SK-N-SH treated with all-trans-retinoic acid at 6 μM for 48 hours (cell line): ENCODE measurements at regions not wholly inside any gene's neighbourhood (a gene's known extent, or its start where the extent isn't known, plus 50 kb on each side); places are given as distances from the start of the nearest gene placed in this dataset.

Source experiments
- ATAC-seq: fragments of 200-7000 bp; cut with Tn5 transposase; 3 replicates; pipeline ENCODE4 v1.9.1; 2020; ENCODE audit warnings: mild to moderate bottlenecking, moderate library complexity
- ARNTL ChIP-seq: fragments of 450-650 bp; formaldehyde crosslinking; IDR thresholded peaks from 2 replicates; pipeline ENCODE4 v1.5.0; 2020; ENCODE audit warnings: low read depth, mild to moderate bottlenecking, moderate library complexity, borderline replicate concordance
- BACH2 ChIP-seq: fragments of 250-450 bp; sonication (Bioruptor Pico); IDR thresholded peaks from 2 replicates; pipeline ENCODE4 v1.9.0; 2021; ENCODE audit warnings: mild to moderate bottlenecking, borderline replicate concordance
- CREB5 ChIP-seq: fragments of 250-450 bp; sonication (Bioruptor Pico); IDR thresholded peaks from 2 replicates; pipeline ENCODE4 v1.5.1; 2020; ENCODE audit warnings: low read depth, mild to moderate bottlenecking, moderate library complexity
- CSDC2 ChIP-seq: fragments of 250-450 bp; sonication (Bioruptor Pico); IDR thresholded peaks from 2 replicates; pipeline ENCODE4 v1.5.0; 2020; ENCODE audit warnings: mild to moderate bottlenecking, moderate library complexity
- CSRNP3 ChIP-seq: fragments of 250-450 bp; sonication (Bioruptor Pico); IDR thresholded peaks from 2 replicates; pipeline ENCODE4 v1.5.1; 2021; ENCODE audit warnings: mild to moderate bottlenecking, moderate library complexity
- ESRRG ChIP-seq: fragments of 250-450 bp; sonication (Bioruptor Pico); IDR thresholded peaks from 2 replicates; pipeline ENCODE4 v1.6.1; 2021; ENCODE audit warnings: mild to moderate bottlenecking
- ISL1 ChIP-seq: fragments of 250-450 bp; sonication (Bioruptor Pico); IDR thresholded peaks from 2 replicates; pipeline ENCODE4 v2.1.2; 2022; ENCODE audit warnings: mild to moderate bottlenecking, moderate library complexity
- OSR1 ChIP-seq: fragments of 250-450 bp; sonication (Bioruptor Pico); IDR thresholded peaks from 2 replicates; pipeline ENCODE4 v1.8.0; 2022; ENCODE audit warnings: moderate library complexity, mild to moderate bottlenecking, inconsistent platforms
- PATZ1 ChIP-seq: fragments of 250-450 bp; sonication (Bioruptor Pico); IDR thresholded peaks from 2 replicates; pipeline ENCODE4 v1.8.0; 2020; ENCODE audit warnings: mild to moderate bottlenecking, moderate library complexity, borderline replicate concordance
- POU6F1 ChIP-seq: fragments of 250-450 bp; sonication (Bioruptor Pico); IDR thresholded peaks from 2 replicates; pipeline ENCODE4 v1.8.0; 2021; ENCODE audit warnings: low read depth, mild to moderate bottlenecking, moderate library complexity, borderline replicate concordance
- PPARA ChIP-seq: fragments of 250-450 bp; sonication (Bioruptor Pico); IDR thresholded peaks from 2 replicates; pipeline ENCODE4 v1.5.0; 2020; ENCODE audit warnings: mild to moderate bottlenecking, borderline replicate concordance
- RARB ChIP-seq: fragments of 250-450 bp; sonication (Bioruptor Pico); IDR thresholded peaks from 2 replicates; pipeline ENCODE4 v1.8.0; 2021; ENCODE audit warnings: mild to moderate bottlenecking, moderate library complexity
- SNAI2 ChIP-seq: fragments of 250-450 bp; sonication (Bioruptor Pico); IDR thresholded peaks from 2 replicates; pipeline ENCODE4 v1.5.0; 2020; ENCODE audit warnings: mild to moderate bottlenecking, moderate library complexity
- TCF4 ChIP-seq: fragments of 250-450 bp; sonication (Bioruptor Pico); IDR thresholded peaks from 2 replicates; pipeline ENCODE4 v1.8.0; 2021; ENCODE audit warnings: mild to moderate bottlenecking, moderate library complexity, borderline replicate concordance
- TOX ChIP-seq: fragments of 250-450 bp; sonication (Bioruptor Pico); IDR thresholded peaks from 2 replicates; pipeline ENCODE4 v1.8.0; 2021; ENCODE audit warnings: mild to moderate bottlenecking, moderate library complexity, borderline replicate concordance
- TSHZ2 ChIP-seq: fragments of 250-450 bp; sonication (Bioruptor Pico); IDR thresholded peaks from 2 replicates; pipeline ENCODE4 v1.5.0; 2020; ENCODE audit warnings: mild to moderate bottlenecking, moderate library complexity
- ZC3H10 ChIP-seq: fragments of 250-450 bp; sonication (Bioruptor Pico); IDR thresholded peaks from 2 replicates; pipeline ENCODE4 v1.5.1; 2021; ENCODE audit warnings: mild to moderate bottlenecking, moderate library complexity
- ZFP3 ChIP-seq: fragments of 250-450 bp; sonication (Bioruptor Pico); IDR thresholded peaks from 2 replicates; pipeline ENCODE4 v1.5.0; 2020; ENCODE audit warnings: mild to moderate bottlenecking, moderate library complexity
- ZFP30 ChIP-seq: fragments of 450-650 bp; formaldehyde crosslinking; IDR thresholded peaks from 2 replicates; pipeline ENCODE4 v1.5.0; 2022; ENCODE audit warnings: mild to moderate bottlenecking, moderate library complexity
- ZNF70 ChIP-seq: fragments of 450-650 bp; formaldehyde crosslinking; IDR thresholded peaks from 2 replicates; pipeline ENCODE4 v1.5.0; 2020; ENCODE audit warnings: mild to moderate bottlenecking, moderate library complexity
- ZNF8 ChIP-seq: fragments of 450-650 bp; formaldehyde crosslinking; IDR thresholded peaks from 2 replicates; pipeline ENCODE4 v1.5.0; 2020; ENCODE audit warnings: mild to moderate bottlenecking, moderate library complexity

GRCh38 chr4:181799561-181800069 is 443.6 kb upstream of the TENM3 start:
- TF ChIP-seq ZC3H10 (CRISPR knock-in tag) = no peak
- TF ChIP-seq CSDC2 (CRISPR knock-in tag) = no peak
- no peak for TF ChIP-seq POU6F1
- TF ChIP-seq TOX = no peak
- no peak for TF ChIP-seq PPARA (CRISPR knock-in tag)
- TF ChIP-seq SNAI2 (CRISPR knock-in tag) = no peak
- no peak for TF ChIP-seq BACH2 (CRISPR knock-in tag)
- TF ChIP-seq ISL1 (CRISPR knock-in tag) = no peak
- TF ChIP-seq ZFP30 (CRISPR knock-in tag) = no peak
- no peak for TF ChIP-seq TSHZ2 (CRISPR knock-in tag)
- no peak for TF ChIP-seq CREB5 (CRISPR knock-in tag)
- no peak for TF ChIP-seq ZFP3
- TF ChIP-seq ESRRG (CRISPR knock-in tag) = no peak
- no peak for TF ChIP-seq OSR1
- no peak for TF ChIP-seq RARB (CRISPR knock-in tag)
- TF ChIP-seq ZNF8 (CRISPR knock-in tag) = no peak
- no peak for TF ChIP-seq ZNF70 (CRISPR knock-in tag)
- TF ChIP-seq CSRNP3 (CRISPR knock-in tag) = no peak
- no peak for TF ChIP-seq PATZ1
- TF ChIP-seq TCF4 (CRISPR knock-in tag) = no peak
- ATAC-seq = no peak

GRCh38 chr4:181802207-181802606 is 441.0 kb upstream of the TENM3 start:
- no peak for TF ChIP-seq ESRRG (CRISPR knock-in tag)
- no peak for TF ChIP-seq PPARA (CRISPR knock-in tag)
- no peak for TF ChIP-seq ZNF70 (CRISPR knock-in tag)
- no peak for ATAC-seq

GRCh38 chr4:181807771-181808170 is 435.4 kb upstream of the TENM3 start:
- no peak for TF ChIP-seq ESRRG (CRISPR knock-in tag)
- TF ChIP-seq CSDC2 (CRISPR knock-in tag) = no peak
- no peak for TF ChIP-seq ZC3H10 (CRISPR knock-in tag)
- TF ChIP-seq TOX = no peak
- no peak for TF ChIP-seq ISL1 (CRISPR knock-in tag)
- TF ChIP-seq TCF4 (CRISPR knock-in tag) = no peak
- no peak for TF ChIP-seq ARNTL (CRISPR knock-in tag)

More at GRCh38 chr4:181807771-181808170, 435.4 kb upstream of the TENM3 start:
- no peak for ATAC-seq
